ENCODE measurements at regions not wholly inside any gene's neighbourhood (a gene's known extent, or its start where the extent isn't known, plus 50 kb on each side); places are given as distances from the start of the nearest gene placed in this dataset.
A peak's percentile ranks its signal among the peaks of the same experiment; 100 is the strongest.

- peak in 1 of 2 donors; percentile 38 for DNase-seq (ENCODE audit: low read depth in 2 of 2)
Observed at GRCh38 chr16:72355561-72355960, 183.6 kb upstream of the PMFBP1 start.

GRCh38 chr16:72349719-72350118, 177.8 kb upstream of the PMFBP1 start:
- no peak for DNase-seq (ENCODE audit: low read depth in 2 of 2)

- no peak for DNase-seq (ENCODE audit: low read depth in 2 of 2)
Observed at GRCh38 chr16:72332926-72333325, 161.0 kb upstream of the PMFBP1 start.

GRCh38 chr16:72324578-72324977, 152.6 kb upstream of the PMFBP1 start:
- no peak for DNase-seq (ENCODE audit: low read depth in 2 of 2)

GRCh38 chr16:72317446-72317845, 145.5 kb upstream of the PMFBP1 start:
- DNase-seq (ENCODE audit: low read depth in 2 of 2): no peak

- no peak for DNase-seq (ENCODE audit: low read depth in 2 of 2)
Observed at GRCh38 chr16:72313903-72314302, 141.9 kb upstream of the PMFBP1 start.

GRCh38 chr16:72312828-72313227, 140.9 kb upstream of the PMFBP1 start:
- DNase-seq (ENCODE audit: low read depth in 2 of 2): no peak

- DNase-seq (ENCODE audit: low read depth in 2 of 2): no peak
Observed at GRCh38 chr16:72311426-72311825, 139.5 kb upstream of the PMFBP1 start.

GRCh38 chr16:72309001-72309400, 137.0 kb upstream of the PMFBP1 start:
- DNase-seq (ENCODE audit: low read depth in 2 of 2): no peak

- DNase-seq (ENCODE audit: low read depth in 2 of 2): no peak
Observed at GRCh38 chr16:72308396-72308795, 136.4 kb upstream of the PMFBP1 start.

- DNase-seq (ENCODE audit: low read depth in 2 of 2): no peak
Observed at GRCh38 chr16:72302332-72302731, 130.4 kb upstream of the PMFBP1 start.

- no peak for DNase-seq (ENCODE audit: low read depth in 2 of 2)
Observed at GRCh38 chr16:72301523-72302236, 129.7 kb upstream of the PMFBP1 start.

- DNase-seq (ENCODE audit: low read depth in 2 of 2): no peak
Observed at GRCh38 chr16:72300892-72301291, 128.9 kb upstream of the PMFBP1 start.

- DNase-seq (ENCODE audit: low read depth in 2 of 2): no peak
Observed at GRCh38 chr16:72299684-72300243, 127.8 kb upstream of the PMFBP1 start.

- DNase-seq (ENCODE audit: low read depth in 2 of 2): no peak
Observed at GRCh38 chr16:72298961-72299360, 127.0 kb upstream of the PMFBP1 start.

- DNase-seq (ENCODE audit: low read depth in 2 of 2): no peak
Observed at GRCh38 chr16:72295914-72296313, 124.0 kb upstream of the PMFBP1 start.

GRCh38 chr16:72291531-72291981, 119.6 kb upstream of the PMFBP1 start:
- DNase-seq (ENCODE audit: low read depth in 2 of 2): peak; percentile 59 to 87

GRCh38 chr16:72291121-72291520, 119.2 kb upstream of the PMFBP1 start:
- no peak for DNase-seq (ENCODE audit: low read depth in 2 of 2)

- no peak for DNase-seq (ENCODE audit: low read depth in 2 of 2)
Observed at GRCh38 chr16:72287649-72288048, 115.7 kb upstream of the PMFBP1 start.

GRCh38 chr16:72286936-72287620, 115.1 kb upstream of the PMFBP1 start:
- DNase-seq (ENCODE audit: low read depth in 2 of 2): no peak

- no peak for DNase-seq (ENCODE audit: low read depth in 2 of 2)
Observed at GRCh38 chr16:72285728-72286127, 113.8 kb upstream of the PMFBP1 start.

- no peak for DNase-seq (ENCODE audit: low read depth in 2 of 2)
Observed at GRCh38 chr16:72285324-72285723, 113.4 kb upstream of the PMFBP1 start.
